HG03060 (cell line): ENCODE measurements at regions not wholly inside any gene's neighbourhood (a gene's known extent, or its start where the extent isn't known, plus 50 kb on each side); places are given as distances from the start of the nearest gene placed in this dataset.
A peak's percentile ranks its signal among the peaks of the same experiment; 100 is the strongest.
"Not testable (repeated sequence)": the region's sequence is repeated elsewhere in the genome, so short reads cannot be mapped to it uniquely, and the experiment has no call there.

Experiments used
- ATAC-seq: cut with Tn5 transposase; IDR thresholded peaks from one replicate; pipeline ENCODE4 v1.9.1; 2021; ENCODE audit warnings: low read depth, moderate number of reproducible peaks; ENCODE audit not compliant: unreplicated experiment

DNA sequence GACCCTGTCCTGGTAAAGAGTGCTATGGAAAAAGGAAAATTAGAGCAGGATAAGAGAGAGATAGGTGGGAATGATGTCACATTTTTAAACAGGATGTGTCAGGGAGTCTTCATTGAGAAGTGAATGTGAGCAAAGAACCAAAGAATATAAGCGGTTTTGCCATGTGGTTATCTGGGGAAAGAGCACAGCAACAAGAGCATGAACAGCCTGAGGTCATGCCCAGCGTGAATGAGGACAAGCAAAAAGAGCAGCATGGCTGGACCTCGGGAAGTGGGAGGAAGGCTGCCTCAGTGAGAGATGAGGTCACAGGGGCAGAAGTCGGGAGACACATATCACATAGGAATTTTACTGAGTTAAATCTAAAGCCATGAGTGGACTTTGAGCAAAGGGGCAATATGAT lies 82.8 kb upstream of the HES1 start:
- no peak for ATAC-seq

DNA sequence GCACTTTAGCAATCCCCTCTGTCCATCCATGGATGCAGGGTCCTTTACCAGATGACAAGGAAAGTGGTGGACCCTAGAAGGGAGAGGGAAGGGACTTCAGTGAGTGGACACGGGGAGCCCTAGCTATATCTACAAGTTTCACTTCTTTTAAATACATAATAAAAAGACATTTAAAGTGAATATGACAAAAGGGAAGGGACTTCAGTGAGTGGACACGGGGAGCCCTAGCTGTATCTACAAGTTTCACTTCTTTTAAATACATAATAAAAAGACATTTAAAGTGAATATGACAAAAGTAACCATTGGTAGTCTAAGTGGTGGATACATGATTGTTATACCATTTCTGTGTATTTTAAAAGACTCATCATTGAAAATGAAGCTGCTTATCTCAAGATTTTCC lies 81.9 kb upstream of the HES1 start:
- no peak for ATAC-seq

DNA sequence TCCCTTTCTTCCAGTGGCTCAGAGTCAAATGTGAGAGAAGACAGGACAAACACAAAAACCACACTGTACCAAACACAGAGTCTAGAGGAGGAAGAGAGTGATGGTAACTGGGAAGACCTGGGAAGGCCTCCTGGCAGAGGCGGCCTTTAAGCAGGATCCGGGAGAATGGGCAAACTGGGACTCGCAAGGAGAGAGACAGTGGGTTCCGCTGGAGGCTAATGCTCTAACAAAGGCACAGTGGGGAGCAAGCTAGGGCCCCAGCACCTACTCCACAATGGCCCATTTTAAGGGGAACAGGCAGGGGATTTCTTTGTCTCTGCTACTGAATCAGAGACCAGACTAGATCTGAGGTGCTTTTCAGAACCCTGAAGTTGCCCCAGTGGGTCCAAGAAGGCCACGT lies 81.4 kb upstream of the HES1 start:
- no peak for ATAC-seq

DNA sequence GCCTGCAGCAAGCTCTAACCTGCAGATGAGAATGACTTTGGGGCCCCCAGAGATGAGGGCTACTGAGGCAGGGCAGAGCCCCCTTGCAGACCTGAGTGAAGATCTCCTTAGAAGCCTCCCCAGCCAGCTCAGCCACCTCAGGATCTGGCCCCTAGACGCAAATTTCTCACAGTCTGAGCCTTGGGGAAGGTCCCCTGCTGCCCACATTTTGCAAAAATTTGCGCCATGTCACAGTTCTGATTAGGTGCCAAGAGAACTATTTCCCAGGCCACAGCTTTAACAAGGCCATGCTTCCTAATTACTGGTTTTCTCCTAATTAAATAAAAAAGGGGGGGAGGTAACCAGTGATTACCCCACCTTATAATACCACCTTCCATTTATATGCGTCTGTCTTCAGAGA lies 81.0 kb upstream of the HES1 start:
- ATAC-seq: no peak

DNA sequence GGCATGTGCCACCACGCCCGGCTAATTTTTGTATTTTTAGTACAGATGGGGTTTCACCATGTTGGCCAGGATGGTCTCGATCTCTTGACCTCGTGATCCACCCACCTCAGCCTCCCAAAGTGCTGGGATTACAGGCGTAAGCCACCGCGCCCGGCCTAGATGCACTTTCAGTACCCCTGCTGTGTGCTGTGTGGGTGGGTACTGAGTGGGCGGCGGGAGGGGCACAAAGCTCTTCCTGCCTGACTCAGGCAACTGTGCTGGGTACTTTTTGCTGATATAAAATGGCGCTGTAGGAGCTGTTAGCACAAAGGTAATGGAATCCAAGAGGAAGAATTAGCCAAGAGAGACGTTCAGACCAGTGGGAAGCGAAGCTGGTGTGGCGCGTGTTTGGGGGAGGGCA lies 79.6 kb upstream of the HES1 start:
- not testable (repeated sequence) for ATAC-seq

DNA sequence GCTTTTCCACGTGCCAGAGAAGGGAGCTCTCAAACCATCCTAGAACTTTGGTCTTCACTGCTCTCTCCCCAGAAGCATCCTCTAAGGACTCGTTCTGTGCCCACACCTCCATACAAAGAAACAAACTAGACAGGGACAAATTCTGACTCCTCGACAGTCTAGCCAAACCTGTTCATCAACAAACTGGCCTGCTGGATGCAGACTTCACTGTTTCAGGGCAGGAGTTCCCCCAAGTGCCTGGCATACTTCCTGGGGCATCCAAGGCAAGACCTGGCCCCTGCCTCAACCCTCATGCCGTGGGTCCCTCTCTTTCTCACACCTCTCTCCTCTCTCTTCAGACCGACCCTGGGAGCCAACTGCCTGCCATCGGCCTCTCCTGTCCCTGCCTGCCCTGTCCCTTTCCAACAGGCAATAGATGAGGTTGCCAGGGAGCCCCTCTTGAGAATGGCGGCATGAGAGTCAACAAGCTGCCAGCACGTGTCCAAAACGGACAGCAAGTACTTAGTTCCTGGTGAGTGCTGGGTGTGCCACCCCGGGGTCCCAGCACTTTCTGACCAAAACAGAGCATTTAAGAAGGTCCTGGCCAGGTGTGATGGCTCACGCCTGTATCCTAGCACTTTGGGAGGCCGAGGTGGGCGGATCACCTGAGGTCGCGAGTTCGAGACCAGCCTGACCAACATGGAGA lies 79.1 kb upstream of the HES1 start:
- no peak for ATAC-seq

DNA sequence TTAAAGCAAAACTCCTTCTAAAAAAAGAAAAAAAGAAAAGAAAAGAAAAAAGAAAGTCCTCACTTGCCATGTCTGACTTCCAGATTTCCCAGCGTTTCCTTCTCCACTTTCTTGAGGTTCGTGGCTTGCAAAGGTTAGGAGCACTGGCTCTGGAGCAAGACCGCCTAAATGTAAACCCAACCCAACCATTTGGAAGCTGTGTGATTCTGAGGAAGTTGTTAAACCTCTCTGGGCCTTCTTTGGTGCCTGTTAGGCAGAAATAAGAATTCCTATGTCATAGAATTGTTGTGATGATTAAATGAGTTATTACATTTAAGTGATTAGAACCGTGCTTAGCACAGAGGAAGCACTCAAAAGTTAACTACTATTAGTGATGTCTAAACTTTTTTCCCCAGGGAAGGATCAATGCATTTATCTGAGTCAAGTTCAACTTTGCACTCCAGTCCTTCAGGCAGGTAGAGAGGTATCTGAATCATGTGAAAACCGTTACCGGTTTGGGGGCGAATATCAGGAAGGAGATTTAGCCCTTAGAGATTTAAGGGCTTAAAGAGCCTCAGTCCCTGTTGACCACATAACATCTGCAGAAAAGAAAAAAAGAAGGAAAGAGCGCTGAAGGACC lies 78.3 kb upstream of the HES1 start:
- ATAC-seq: no peak

DNA sequence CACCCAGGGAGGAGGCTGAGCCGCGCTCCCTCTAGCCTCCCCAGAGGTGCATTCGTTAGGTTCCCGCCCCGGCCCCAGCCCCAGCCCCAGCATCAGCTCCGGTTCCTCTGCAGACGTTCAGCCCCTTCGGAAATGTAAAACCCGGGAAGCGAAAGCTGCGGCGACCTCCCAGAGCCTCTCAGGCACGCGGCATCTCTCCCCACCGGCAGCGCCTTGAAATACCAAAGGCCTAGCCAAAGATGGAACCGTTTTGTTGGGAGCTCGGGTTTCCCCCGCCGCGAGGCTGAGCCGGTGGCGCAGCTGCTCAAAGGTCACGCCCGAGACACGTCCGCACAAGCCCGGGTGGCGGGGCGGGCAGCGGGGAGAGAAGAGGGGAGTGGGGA lies 77.8 kb upstream of the HES1 start:
- ATAC-seq: no peak

DNA sequence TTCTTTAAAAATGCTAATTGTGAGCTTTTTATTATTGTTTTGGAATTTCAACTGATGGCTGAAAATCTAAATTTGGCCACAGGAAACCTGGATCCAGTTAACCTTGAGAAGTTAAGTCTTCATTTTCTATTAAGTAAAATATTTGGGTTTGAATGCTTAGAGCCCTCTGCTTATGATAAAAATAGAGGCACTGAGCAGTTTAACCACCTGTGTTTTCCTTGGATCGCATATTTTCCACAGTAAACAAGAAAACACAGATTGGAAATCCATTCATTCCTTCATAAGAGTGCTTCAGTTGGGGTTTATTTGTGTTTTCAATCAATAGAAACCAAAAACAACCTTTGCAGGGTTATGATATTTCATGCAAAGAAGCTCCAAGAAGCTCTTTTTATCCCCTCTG lies 77.2 kb upstream of the HES1 start:
- ATAC-seq: no peak

DNA sequence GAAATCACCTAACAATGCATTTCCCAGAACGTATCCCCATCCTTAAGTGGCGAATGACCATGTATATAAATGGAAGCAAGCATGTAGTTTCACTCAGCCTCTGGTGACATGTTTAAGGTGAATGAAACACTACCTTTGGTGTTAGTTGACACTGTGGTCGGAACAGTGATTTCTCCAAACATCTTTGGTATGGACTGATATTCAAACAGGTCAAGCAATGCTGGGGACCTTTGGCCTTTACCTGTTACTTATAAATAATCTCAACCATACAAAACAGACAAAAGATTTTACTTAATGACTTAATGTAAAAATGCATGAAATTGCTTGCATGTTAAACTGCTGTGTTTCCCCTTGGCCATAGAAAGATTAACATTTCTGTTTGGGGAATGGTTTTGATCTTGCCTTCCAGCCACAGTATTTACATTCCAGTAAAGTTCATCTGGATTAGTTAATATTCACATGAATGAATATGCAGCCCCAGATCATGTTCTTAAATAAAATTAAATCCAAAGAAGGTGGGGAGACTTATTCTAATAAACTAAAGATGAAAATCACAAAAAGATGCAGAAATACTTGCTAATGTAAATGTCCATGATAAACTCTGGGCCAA lies 74.4 kb upstream of the HES1 start:
- ATAC-seq: no peak

DNA sequence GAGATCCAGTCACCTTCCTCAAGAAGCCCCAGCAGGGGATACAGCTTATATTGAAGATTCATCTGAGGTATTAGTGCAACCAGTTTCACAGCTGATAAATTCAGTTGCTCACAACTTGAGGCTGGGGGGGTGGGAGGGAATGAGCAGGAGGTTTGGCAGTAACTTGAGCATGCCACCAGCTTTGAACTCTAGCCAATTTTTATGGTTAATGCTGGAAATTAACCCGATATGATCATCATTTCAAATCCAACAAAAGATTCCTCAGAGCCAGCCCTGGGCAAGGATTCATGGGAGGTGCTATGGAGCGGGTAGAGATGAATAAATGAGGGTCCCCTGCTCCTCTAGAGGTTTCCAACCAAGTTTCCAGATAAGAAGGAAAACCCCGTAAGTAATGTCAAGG lies 73.1 kb upstream of the HES1 start:
- ATAC-seq: no peak

DNA sequence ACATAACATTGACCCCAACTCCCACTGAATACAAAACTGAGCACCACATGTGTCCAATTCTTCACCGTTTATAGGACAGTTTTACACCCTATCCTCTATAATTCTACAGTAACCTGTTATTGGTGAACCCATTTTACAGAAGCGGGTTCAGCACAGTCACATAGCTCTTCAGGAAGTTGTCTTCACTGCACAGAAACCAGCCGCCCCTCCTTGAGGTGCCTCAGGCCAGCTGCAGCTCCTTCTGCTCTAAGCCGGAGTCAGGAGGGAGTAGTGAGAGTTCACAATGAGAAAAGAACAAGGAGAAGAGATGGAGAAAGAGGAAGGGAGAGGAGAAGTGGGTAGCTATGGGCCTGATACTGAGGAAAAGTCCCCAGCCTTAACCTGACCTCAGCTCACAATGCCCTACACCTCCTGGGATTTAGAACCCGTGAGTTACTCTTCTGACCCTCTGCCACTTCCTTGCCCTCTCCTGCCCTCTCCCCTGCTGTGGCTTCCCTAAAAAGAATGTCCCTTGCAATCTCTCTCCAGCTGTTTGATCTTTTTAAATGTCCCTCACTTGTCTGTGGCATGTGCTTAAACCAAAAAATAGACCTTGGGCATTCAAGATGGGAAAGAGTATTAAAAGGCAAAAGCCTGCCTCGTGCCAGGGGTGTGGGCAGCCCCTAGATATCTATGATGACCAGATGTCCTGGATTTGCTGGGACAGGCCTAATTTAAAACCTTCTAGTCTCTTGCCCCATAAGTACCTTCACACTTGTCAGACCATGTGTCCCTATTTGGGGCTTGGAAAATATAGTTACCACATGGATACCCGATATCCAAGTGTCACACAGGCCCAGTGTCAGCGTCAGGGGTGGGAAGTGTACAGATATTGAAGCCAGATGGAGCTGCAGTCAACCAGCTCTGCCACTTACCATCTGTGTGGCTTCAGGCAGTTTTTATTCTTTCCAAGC lies 71.3 kb upstream of the HES1 start:
- no peak for ATAC-seq

DNA sequence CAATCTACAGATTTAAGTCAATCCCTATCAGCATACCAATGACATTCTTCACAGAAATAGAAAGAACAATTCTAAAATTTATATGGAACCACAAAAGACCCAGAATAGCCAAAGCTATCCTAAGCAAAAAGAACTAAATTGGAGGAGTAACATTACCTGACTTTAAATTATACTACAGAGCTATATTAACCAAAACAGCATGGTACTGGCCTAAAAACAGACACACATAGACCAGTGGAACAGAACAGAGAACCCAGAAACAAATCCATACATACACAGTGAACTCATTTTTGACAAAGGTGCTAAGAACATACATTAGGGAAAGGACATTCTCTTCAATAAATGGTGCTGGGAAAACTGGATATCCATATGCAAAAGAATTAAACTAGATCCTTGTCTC lies 68.6 kb upstream of the HES1 start:
- ATAC-seq: not testable (repeated sequence)

DNA sequence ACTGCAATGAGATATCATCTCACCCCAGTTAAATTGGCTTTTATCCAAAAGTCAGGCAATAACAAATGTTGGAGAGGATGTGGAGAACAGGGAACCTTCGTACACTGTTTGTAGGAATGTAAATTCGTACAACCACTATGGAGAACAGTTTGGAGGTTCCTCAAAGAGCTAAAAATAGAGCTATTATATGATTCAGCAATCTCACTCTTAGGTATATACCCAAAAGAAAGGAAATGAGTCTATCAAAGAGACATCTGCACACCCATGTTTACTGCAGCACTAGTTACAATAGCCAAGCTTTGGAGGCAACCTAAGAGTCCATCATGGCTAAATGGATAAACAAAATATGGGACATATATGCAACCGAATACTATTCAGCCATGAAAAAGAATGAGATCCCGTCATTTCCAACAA lies 68.0 kb upstream of the HES1 start:
- no peak for ATAC-seq

DNA sequence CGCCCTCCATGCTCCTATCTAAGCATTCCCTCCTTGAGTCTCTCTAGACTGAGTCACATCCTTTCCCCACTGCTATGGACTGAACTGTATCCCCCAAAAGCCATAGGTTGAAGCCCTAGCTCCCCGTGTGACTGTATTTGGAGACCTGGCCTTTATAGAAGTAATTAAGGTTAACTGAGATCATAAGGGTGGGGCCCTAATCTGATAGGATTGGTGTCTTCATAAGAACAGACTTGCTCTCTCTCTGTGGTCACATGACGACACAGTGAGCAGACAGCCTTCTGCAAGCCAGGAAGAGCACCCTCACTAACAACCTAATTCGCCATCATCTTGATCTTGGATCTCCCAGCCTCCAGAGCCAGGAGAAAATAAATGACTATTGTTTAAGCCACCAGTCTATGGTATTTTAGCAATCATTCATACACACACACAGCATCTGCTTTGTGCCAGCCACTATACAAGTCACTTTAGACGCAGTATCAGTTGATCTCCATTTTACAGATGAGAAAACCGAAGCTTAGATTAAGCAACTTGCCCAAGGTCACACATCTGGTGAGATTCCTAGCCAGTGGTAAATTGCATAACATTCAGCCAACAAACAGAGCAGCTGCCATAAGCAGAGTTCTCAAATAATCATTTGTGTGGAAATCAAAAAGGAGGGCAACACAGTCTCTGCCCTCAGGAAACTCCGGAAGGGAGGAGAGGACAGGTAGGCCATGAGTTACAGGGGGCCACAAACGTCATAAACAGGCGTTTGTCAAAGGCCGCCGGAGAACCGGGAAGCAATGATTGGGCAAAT lies 66.3 kb upstream of the HES1 start:
- ATAC-seq: no peak

DNA sequence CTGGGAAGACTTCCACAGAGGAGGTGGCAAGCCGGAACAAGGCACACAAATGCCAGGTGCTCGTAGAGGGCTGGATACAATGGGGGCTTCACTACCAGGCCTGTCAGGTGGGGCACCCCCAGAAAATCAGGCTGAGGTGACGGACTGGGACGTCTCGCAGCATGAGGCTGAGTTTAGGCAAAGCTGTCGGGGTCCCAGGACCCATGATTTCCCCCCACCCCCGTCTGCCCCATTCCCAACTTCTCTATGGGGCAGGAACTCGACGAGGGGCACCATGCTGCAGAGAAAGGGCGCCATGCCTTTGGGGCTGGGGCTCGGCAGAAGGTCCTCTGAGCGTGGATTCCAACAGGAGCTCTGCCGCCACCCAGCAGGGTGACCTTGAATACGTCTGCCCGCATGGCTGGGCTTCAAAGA lies 65.7 kb upstream of the HES1 start:
- no peak for ATAC-seq

DNA sequence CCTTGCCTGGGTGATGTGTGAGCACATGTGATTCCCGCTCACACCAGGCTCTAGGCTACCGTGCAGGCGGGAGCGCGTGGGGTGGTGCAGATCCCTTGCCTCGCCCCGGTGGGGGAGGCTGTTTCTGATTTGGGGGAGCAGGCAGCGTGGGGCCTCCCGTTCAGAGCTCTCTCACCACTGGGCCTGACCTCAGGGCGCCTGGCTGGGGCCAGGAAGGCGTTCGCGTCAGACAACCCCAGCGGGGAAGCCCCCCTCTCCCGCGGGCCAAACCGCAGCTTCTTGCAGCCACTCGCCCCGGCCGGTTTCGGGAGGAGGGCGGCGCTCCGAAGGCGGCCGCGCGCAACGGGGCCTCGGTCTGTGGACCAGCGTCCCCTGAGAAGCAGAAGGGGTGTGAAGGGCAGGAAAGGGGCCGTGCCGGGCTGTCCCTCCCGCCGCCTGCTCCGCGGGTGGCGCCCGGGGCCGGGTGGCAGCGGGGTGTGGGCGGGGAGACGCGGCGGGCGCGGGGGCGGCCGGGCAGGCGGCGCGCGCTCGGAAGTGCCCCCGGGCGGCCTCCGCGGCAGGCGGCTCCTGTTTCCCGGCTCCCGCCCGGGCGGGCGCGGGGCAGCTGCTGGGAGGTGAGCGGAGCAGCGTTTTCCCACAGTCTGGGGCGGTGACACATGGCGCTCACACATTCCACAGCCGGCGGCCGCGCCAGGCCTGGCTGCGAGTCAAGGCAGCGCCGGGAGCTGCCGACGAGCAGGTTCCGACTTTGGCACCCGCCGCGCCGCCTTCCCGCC lies 65.1 kb upstream of the HES1 start:
- peak; percentile 84 for ATAC-seq

DNA sequence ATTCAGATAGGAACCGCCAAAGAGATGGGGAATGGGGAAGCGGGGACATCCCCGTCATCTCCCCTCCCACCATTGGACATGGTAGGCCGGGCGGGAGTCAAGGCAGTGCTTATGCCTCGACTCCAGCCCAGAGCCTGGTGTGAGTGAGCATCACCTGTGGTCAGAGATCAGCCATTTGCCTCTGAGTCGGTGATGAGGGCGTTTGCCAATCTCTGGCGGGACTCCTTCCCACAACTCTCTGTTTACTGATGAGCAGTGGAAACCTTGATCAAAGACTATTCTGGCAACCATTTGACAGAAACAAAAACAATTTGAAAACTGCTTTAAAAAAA lies 63.9 kb upstream of the HES1 start:
- no peak for ATAC-seq

DNA sequence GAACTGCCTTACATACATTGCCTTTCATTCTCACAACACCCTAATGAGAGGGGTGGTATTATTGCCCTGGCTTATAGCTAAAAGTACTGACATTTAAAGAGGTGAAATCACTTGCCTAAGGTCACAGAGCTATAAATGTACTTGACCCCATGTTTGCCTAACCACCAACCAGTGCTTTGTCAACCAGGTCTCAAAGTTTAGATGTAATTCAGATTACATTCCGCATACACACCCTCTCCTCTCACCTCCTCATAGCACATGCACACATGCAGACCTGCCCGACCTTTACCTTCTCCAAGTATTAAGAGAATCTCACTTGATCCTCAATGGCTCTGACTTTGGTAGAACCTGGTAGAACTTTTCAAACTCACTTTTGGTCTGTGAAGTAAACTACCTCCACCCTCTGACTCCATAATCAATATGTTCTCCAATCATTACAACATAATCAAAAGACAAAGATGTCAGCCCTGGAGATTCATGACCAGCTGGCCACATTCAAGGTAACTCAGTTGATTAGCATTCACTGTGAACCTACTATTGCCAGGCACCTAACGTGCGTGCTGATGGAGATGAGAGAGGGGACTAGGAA lies 63.2 kb upstream of the HES1 start:
- ATAC-seq: no peak
